ENCODE measurements at regions not wholly inside any gene's neighbourhood (a gene's known extent, or its start where the extent isn't known, plus 50 kb on each side); places are given as distances from the start of the nearest gene placed in this dataset.

GRCh38 chr9:129500863-129501770 is 119.8 kb downstream of the C9orf50 start:
- H3F3A ChIP-seq (ENCODE audit: insufficient read depth, low read depth): peaks cover 22% of the 10 kb centered on the region
- no peak overlapping the region for H3K4me2 ChIP-seq
- H3K79me2 ChIP-seq (ENCODE audit: low read depth): peaks cover 4% of the 10 kb centered on the region; the same call in 1 of the 2 replicates
- intact Hi-C loops (cut with micrococcal nuclease; ENCODE audit: unreplicated experiment): no loop called here
- CTCF ChIA-PET: no interaction called here
- no peaks in the 10 kb centered on the region for H3K9me2 ChIP-seq (ENCODE audit: insufficient read depth)
- no peaks in the 10 kb centered on the region for H3K9me3 ChIP-seq (ENCODE audit: insufficient read depth, low read depth)
- 0 out of 2 replicates have a peak, but pooled peaks cover 7% of the 10 kb centered on the region for H3K36me3 ChIP-seq (ENCODE audit: low read depth)
- H4K20me1 ChIP-seq (ENCODE audit: insufficient read depth): no peaks in the 10 kb centered on the region
- no peak overlapping the region for H3K4me3 ChIP-seq
- no TSS peak for BruUV-seq (replicated peaks)
- no peak overlapping the region for H3K27ac ChIP-seq
- POLR2A ChIA-PET (ENCODE audit: unreplicated experiment): interaction anchor here (0.6 kb wide), 1 partner anchor 167 kb away, joined by 4 read pairs; no protein-coding TSS in a partner anchor
- no peak for TF ChIP-seq CTCF (conservative IDR thresholded peaks at IDR 0.05)
- no peak for TF ChIP-seq EZH2 (IDR thresholded peaks at IDR 0.05; ENCODE audit: low read depth)
- no peak overlapping the region for H2AFZ ChIP-seq
- no peaks in the 10 kb centered on the region for H3K27me3 ChIP-seq (ENCODE audit: insufficient read depth, low read depth)
- peaks cover 23% of the 10 kb centered on the region for H3K4me1 ChIP-seq (replicated peaks; ENCODE audit: insufficient read depth)
- DNase-seq: no peak

DNA sequence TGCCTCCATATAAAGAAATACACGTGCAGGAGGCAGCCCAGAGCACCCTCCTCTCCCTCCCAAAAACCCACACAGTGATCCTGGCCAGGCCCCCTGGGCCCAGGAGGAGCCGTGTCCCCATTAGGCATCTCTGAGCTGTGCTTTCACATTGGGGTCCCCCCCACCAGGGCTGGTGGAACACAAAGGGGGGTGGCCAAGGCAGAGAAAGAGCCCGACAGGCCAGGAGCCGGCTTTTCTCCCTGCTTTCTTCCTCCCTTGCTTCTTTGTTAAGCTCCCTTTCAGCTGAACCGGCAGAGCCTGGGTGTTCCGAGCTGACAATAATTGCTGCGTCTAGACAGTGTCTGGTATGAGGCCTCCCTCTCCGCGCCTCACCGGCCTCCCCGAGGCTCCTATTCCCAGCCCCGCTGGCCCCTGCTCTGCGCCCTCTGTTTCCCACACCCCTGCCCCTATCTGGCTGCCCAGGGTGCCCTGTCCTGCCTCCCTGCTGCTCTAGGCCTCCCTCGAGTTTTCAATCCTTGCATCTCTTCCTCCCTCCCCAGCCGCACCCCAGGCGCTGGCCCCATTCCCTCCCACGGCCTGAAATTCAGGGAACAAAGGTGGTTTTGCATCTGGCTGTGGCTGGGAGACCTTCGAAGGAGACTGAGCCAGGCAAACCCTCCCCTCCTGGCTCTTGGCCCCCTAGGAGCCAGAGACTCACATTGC is 120.6 kb downstream of the C9orf50 start:
- no peak for DNase-seq
- no TSS peak for BruUV-seq (replicated peaks)
- H2AFZ ChIP-seq: no peak overlapping the region
- H3K27me3 ChIP-seq (ENCODE audit: insufficient read depth, low read depth): no peaks in the 10 kb centered on the region
- H3K4me1 ChIP-seq (replicated peaks; ENCODE audit: insufficient read depth): peaks cover 24% of the 10 kb centered on the region
- no peaks in the 10 kb centered on the region for H4K20me1 ChIP-seq (ENCODE audit: insufficient read depth)
- H3K4me2 ChIP-seq: no peak overlapping the region
- 0 out of 2 replicates have a peak, but pooled peaks cover 7% of the 10 kb centered on the region for H3K36me3 ChIP-seq (ENCODE audit: low read depth)
- intact Hi-C loops (cut with micrococcal nuclease; ENCODE audit: unreplicated experiment): no loop called here
- CTCF ChIA-PET: no interaction called here
- TF ChIP-seq EZH2 (IDR thresholded peaks at IDR 0.05; ENCODE audit: low read depth): no peak
- TF ChIP-seq CTCF (conservative IDR thresholded peaks at IDR 0.05): no peak
- H3K27ac ChIP-seq: no peak overlapping the region
- POLR2A ChIA-PET (ENCODE audit: unreplicated experiment): no interaction called here
- no peak overlapping the region for H3K4me3 ChIP-seq
- H3K79me2 ChIP-seq (ENCODE audit: low read depth): peaks cover 4% of the 10 kb centered on the region; the same call in 1 of the 2 replicates
- H3F3A ChIP-seq (ENCODE audit: insufficient read depth, low read depth): peaks cover 28% of the 10 kb centered on the region
- no peaks in the 10 kb centered on the region for H3K9me3 ChIP-seq (ENCODE audit: insufficient read depth, low read depth)
- H3K9me2 ChIP-seq (ENCODE audit: insufficient read depth): no peaks in the 10 kb centered on the region

DNA sequence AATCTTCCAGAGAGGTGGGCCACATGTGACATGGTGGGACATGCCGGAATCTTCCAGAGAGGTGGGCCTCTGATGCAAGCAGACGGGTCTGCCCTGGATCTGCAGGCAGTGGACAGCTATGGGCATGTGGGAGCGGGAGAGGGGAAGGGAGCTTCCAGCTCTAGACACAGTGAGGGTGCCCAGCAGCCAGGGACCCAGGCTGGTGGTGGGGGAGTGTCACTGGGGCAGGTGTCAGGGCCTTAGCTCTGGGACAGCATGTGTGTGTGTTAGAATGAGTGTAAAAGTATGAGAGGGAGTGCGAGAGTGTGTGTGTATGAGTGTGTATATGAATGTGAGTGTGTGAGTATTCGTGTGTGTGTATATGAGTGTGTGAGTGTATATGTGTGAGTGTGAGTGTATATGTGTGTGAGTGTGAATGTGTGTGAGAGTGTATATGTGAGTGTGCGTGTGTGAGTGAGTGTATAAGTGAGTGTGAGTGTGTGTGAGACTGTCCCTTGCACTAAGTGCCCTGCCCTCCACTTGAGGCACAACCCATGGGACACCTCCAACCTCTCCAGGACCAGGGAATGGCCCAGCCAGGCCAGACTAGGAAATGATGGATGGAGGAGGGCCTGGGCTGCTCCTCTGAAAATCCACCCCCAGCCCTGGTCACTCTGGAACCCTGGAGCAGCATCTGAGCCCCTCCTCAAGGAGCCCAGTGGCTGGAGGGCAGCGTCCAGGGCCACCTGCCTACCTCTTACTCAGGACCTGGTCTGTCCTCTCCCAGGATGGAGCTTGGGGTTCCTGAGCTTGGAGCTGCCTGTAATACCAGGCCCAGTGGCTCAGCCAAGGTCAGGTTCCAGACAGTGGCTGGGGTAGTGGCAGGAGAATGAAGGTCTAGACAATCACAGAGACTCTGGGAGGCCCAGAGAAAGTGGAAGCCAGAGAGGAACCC is 122.2 kb downstream of the C9orf50 start:
- Histone ChIP-seq H3K4me3 (no peak overlapping the region), H3K27me3 (ENCODE audit: insufficient read depth, low read depth) (no peaks in the 10 kb centered on the region), H3K9me2 (ENCODE audit: insufficient read depth) (no peaks in the 10 kb centered on the region), H3F3A (ENCODE audit: insufficient read depth, low read depth) (peaks cover 41% of the 10 kb centered on the region), H3K36me3 (ENCODE audit: low read depth) (0 out of 2 replicates have a peak, but pooled peaks cover 5% of the 10 kb centered on the region), H2AFZ (no peak overlapping the region), H3K79me2 (ENCODE audit: low read depth) (peaks cover 7% of the 10 kb centered on the region; the same call in 1 of the 2 replicates), H3K9me3 (ENCODE audit: insufficient read depth, low read depth) (no peaks in the 10 kb centered on the region), H3K4me2 (peak overlapping the region; percentile 99), H3K27ac (no peak overlapping the region), H3K4me1 (replicated peaks; ENCODE audit: insufficient read depth) (peaks cover 40% of the 10 kb centered on the region), H4K20me1 (ENCODE audit: insufficient read depth) (no peaks in the 10 kb centered on the region)
- intact Hi-C loops (cut with micrococcal nuclease; ENCODE audit: unreplicated experiment): no loop called here
- TF ChIP-seq CTCF (conservative IDR thresholded peaks at IDR 0.05): no peak
- TF ChIP-seq EZH2 (IDR thresholded peaks at IDR 0.05; ENCODE audit: low read depth): no peak
- DNase-seq: no peak
- ChIA-PET CTCF (no interaction called here), POLR2A (ENCODE audit: unreplicated experiment) (interaction anchor here (0.7 kb wide), 1 partner anchor 15 kb away, joined by 4 read pairs; no protein-coding TSS in a partner anchor)
- BruUV-seq (replicated peaks): TSS peak; percentile 5
